IMR-90 (cell line): ENCODE measurements at regions not wholly inside any gene's neighbourhood (a gene's known extent, or its start where the extent isn't known, plus 50 kb on each side); places are given as distances from the start of the nearest gene placed in this dataset.

Experiments
- BHLHE40 ChIP-seq: fragments of 150-350 bp; IDR thresholded peaks from 2 replicates; pipeline ENCODE4 v1.6.1; 2016; ENCODE audit warnings: mild to moderate bottlenecking, low read depth, low read length
- CTCF ChIP-seq: conservative IDR thresholded peaks from 2 replicates; pipeline ENCODE4 v1.5.1; 2012; ENCODE audit warnings: mild to moderate bottlenecking, low read depth, low read length, improper control_type of control experiment
- ELK1 ChIP-seq: fragments of 150-350 bp; IDR thresholded peaks from 2 replicates; pipeline ENCODE4 v1.6.1; 2016; ENCODE audit warnings: low read depth, mild to moderate bottlenecking, low read length, moderate library complexity, borderline replicate concordance
- FOS ChIP-seq: fragments of 150-350 bp; IDR thresholded peaks from 2 replicates; pipeline ENCODE4 v1.6.1; 2016; ENCODE audit warnings: low read depth, low read length
- NFE2L2 ChIP-seq: fragments of 150-350 bp; IDR thresholded peaks from 2 replicates; pipeline ENCODE4 v1.6.1; 2016; ENCODE audit warnings: low read depth, mild to moderate bottlenecking, low read length
- POLR2A ChIP-seq: IDR thresholded peaks from 2 replicates; pipeline ENCODE4 v1.6.1; 2012; ENCODE audit warnings: mild to moderate bottlenecking, low read depth, low read length
- SMC3 ChIP-seq: fragments of 150-350 bp; IDR thresholded peaks from 2 replicates; pipeline ENCODE4 v1.6.1; 2016; ENCODE audit warnings: low read depth, mild to moderate bottlenecking, antibody characterized with exemption, low read length, moderate library complexity

GRCh38 chr4:121237069-121237399 is 72.9 kb upstream of the TNIP3 start:
- TF ChIP-seq ELK1 (no peak), SMC3 (no peak), CTCF (no peak), POLR2A (no peak), FOS (no peak), BHLHE40 (no peak), NFE2L2 (no peak)
